Thyroid gland (tissue), 4 donors: ENCODE measurements at regions not wholly inside any gene's neighbourhood (a gene's known extent, or its start where the extent isn't known, plus 50 kb on each side); places are given as distances from the start of the nearest gene placed in this dataset.
A peak's percentile ranks its signal among the peaks of the same experiment; 100 is the strongest.

ENCODE experiments used
- CTCF ChIP-seq, 6 experiments: fragments of 200-600 bp in 3 of 6; fragments of 450-650 bp in 3 of 6; sonication (generic) in 3 of 6; IDR thresholded peaks; one replicate each; pipeline ENCODE4 v1.5.1; 2016 to 2019; ENCODE audit warnings: antibody characterized with exemption in 6 of 6, mild to moderate bottlenecking in 2 of 6, inconsistent platforms in 1 of 6, moderate library complexity in 1 of 6
- POLR2A ChIP-seq, 2 donors: fragments of 450-650 bp; IDR thresholded peaks; one replicate each; pipeline ENCODE4 v1.6.1; 2017; ENCODE audit warnings: antibody characterized with exemption in 2 of 2, mild to moderate bottlenecking in 2 of 2, moderate library complexity in 1 of 2

- TF ChIP-seq CTCF (IDR thresholded peaks at IDR 0.05) (no peak), POLR2A (IDR thresholded peaks at IDR 0.05) (peak in 1 of 2 donors; percentile 26)
Measured at GRCh38 chr5:56490971-56491468, 257.9 kb upstream of the ANKRD55 start.
